ENCODE measurements at regions not wholly inside any gene's neighbourhood (a gene's known extent, or its start where the extent isn't known, plus 50 kb on each side); places are given as distances from the start of the nearest gene placed in this dataset.

DNA sequence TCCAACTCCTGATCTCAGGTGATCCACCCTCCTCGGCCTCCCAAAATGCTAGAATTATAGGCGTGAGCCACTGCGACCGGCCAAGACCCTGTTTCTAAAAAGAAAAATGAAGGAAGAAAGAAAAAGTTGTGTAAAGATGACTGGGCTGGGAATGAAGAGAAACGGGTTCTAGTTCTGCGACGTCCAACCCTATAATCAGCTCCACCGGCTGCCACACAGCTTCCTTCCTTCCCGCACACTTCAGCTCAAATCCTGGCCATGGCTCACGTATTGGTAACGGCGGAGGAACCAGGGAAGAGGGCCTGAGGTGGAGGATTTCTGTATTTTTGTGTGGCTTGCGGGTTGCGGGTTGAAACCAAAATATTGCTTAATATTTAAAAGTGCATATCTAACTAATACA lies 88.1 kb downstream of the MYL12B start:
- DNase-seq = no peak
- Histone ChIP-seq H3K4me3 (ENCODE audit: low read length) (no peak overlapping the region), H3K9me3 (ENCODE audit: control insufficient read depth, low read length) (no peaks in the 10 kb centered on the region), H3K36me3 (ENCODE audit: control insufficient read depth, insufficient read depth, low read length) (no peaks in the 10 kb centered on the region), H3K27me3 (ENCODE audit: control insufficient read depth, insufficient read depth, low read length, poor library complexity, severe bottlenecking) (no peaks in the 10 kb centered on the region), H3K27ac (ENCODE audit: low read depth, low read length) (no peak overlapping the region), H3K4me1 (ENCODE audit: control insufficient read depth, insufficient read depth, low read length) (peaks cover 13% of the 10 kb centered on the region), H3K9ac (ENCODE audit: extremely low read depth, low read length, poor library complexity, severe bottlenecking) (no peak overlapping the region)
- Mint-ChIP-seq H3K27me3 (ENCODE audit: insufficient read depth) (no peaks in the 10 kb centered on the region), H3K36me3 (ENCODE audit: low read depth) (peaks cover 2% of the 10 kb centered on the region), H3K4me3 (no peak overlapping the region), H3K9me3 (peaks cover 1% of the 10 kb centered on the region), H3K27ac (no peak overlapping the region), H3K4me1 (peaks cover 33% of the 10 kb centered on the region)
- TF ChIP-seq, protein P1, sequence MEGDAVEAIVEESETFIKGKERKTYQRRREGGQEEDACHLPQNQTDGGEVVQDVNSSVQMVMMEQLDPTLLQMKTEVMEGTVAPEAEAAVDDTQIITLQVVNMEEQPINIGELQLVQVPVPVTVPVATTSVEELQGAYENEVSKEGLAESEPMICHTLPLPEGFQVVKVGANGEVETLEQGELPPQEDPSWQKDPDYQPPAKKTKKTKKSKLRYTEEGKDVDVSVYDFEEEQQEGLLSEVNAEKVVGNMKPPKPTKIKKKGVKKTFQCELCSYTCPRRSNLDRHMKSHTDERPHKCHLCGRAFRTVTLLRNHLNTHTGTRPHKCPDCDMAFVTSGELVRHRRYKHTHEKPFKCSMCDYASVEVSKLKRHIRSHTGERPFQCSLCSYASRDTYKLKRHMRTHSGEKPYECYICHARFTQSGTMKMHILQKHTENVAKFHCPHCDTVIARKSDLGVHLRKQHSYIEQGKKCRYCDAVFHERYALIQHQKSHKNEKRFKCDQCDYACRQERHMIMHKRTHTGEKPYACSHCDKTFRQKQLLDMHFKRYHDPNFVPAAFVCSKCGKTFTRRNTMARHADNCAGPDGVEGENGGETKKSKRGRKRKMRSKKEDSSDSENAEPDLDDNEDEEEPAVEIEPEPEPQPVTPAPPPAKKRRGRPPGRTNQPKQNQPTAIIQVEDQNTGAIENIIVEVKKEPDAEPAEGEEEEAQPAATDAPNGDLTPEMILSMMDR (conservative IDR thresholded peaks at IDR 0.05) = no peak
- WGBS, 2 experiments (ENCODE audit: insufficient coverage in 1 of 2, insufficient read length in 1 of 2) = 92 to 98% methylated on average over 6 to 12 of the region's 14 CpGs

GRCh38 chr18:3350566-3351527 lies 88.9 kb downstream of the MYL12B start:
- no peak overlapping the region for H3K27ac Mint-ChIP-seq

GRCh38 chr18:3354506-3354905 lies 92.6 kb downstream of the MYL12B start:
- Mint-ChIP-seq H3K27ac (no peak overlapping the region), H3K4me3 (no peak overlapping the region), H3K27me3 (ENCODE audit: insufficient read depth) (no peaks in the 10 kb centered on the region), H3K9me3 (no peaks in the 10 kb centered on the region), H3K4me1 (peaks cover 5% of the 10 kb centered on the region), H3K36me3 (ENCODE audit: low read depth) (no peaks in the 10 kb centered on the region)
- Histone ChIP-seq H3K9ac (ENCODE audit: extremely low read depth, low read length, poor library complexity, severe bottlenecking) (no peak overlapping the region), H3K27me3 (ENCODE audit: control insufficient read depth, insufficient read depth, low read length, poor library complexity, severe bottlenecking) (no peaks in the 10 kb centered on the region), H3K4me1 (ENCODE audit: control insufficient read depth, insufficient read depth, low read length) (peaks cover 8% of the 10 kb centered on the region), H3K9me3 (ENCODE audit: control insufficient read depth, low read length) (no peaks in the 10 kb centered on the region), H3K27ac (ENCODE audit: low read depth, low read length) (no peak overlapping the region), H3K36me3 (ENCODE audit: control insufficient read depth, insufficient read depth, low read length) (no peaks in the 10 kb centered on the region), H3K4me3 (ENCODE audit: low read length) (no peak overlapping the region)
- no peak for DNase-seq
- TF ChIP-seq, protein P1 (conservative IDR thresholded peaks at IDR 0.05) = no peak
- WGBS, 2 experiments (ENCODE audit: insufficient coverage in 1 of 2, insufficient read length in 1 of 2) = 72 to 75% methylated on average over 4 of the region's 4 CpGs

More at GRCh38 chr18:3350566-3351527, 88.9 kb downstream of the MYL12B start:
- Mint-ChIP-seq H3K4me3 (no peak overlapping the region), H3K4me1 (peaks cover 29% of the 10 kb centered on the region), H3K9me3 (peaks cover 1% of the 10 kb centered on the region), H3K27me3 (ENCODE audit: insufficient read depth) (no peaks in the 10 kb centered on the region), H3K36me3 (ENCODE audit: low read depth) (peaks cover 2% of the 10 kb centered on the region)
- no peak overlapping the region for H3K4me3 ChIP-seq (ENCODE audit: low read length)
- TF ChIP-seq, protein P1 (conservative IDR thresholded peaks at IDR 0.05) = no peak
- H3K36me3 ChIP-seq (ENCODE audit: control insufficient read depth, insufficient read depth, low read length) = no peaks in the 10 kb centered on the region
- no peaks in the 10 kb centered on the region for H3K9me3 ChIP-seq (ENCODE audit: control insufficient read depth, low read length)
- 69 to 82% methylated on average over 10 to 11 of the region's 11 CpGs for WGBS, 2 experiments (ENCODE audit: insufficient coverage in 1 of 2, insufficient read length in 1 of 2)
- H3K4me1 ChIP-seq (ENCODE audit: control insufficient read depth, insufficient read depth, low read length) = peaks cover 13% of the 10 kb centered on the region
- no peak for DNase-seq
- no peaks in the 10 kb centered on the region for H3K27me3 ChIP-seq (ENCODE audit: control insufficient read depth, insufficient read depth, low read length, poor library complexity, severe bottlenecking)
- no peak overlapping the region for H3K27ac ChIP-seq (ENCODE audit: low read depth, low read length)
- no peak overlapping the region for H3K9ac ChIP-seq (ENCODE audit: extremely low read depth, low read length, poor library complexity, severe bottlenecking)

Data from endodermal cell (in vitro differentiated cells).